ENCODE measurements at regions not wholly inside any gene's neighbourhood (a gene's known extent, or its start where the extent isn't known, plus 50 kb on each side); places are given as distances from the start of the nearest gene placed in this dataset.

DNA sequence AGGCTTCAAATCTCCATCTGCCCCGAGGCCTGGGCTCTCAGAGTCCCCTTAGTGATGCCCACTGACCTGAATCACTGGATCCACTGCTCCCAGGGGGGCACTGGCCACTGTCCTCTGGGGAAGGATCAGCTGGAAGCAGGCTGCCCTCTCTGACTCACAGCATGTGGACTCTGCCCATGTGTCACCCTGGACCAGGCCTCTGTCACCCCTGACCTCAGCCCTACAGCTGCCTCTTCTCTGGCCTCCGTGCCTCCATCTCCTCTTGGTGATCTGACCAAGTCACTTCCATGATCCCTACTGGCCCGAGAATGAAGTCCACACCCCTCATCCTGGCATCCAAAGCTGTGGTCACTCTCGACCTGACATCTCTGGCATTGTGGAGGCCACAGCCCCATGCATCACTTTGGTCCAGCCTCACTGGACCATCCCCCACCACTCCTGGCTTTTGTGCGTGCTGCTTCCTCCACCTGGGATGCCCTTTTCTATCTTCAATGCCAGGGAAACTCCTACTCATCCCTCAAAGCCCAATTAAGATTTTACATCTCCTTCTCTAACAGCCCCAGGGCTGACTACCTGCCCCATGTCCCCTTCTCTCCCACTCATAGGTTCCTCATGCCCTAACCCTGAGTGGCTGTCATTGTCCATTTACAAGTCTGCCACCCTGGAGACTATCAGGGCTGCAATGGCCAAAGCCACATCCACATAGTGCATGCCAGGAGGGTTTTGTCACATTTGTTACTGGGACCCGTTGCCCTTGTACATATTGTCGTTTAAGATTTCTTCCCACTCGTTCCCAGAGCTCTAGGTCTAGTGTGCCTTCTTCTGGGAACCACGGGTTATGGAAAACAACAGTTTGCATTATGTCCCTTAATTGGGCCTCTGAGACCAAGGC is 685.0 kb downstream of the MATN1 start:
- H3K36me3 ChIP-seq (ENCODE audit: control insufficient read depth, low read depth, low read length): no peaks in the 10 kb centered on the region
- H3K27ac ChIP-seq (ENCODE audit: low read length): no peak overlapping the region
- H3K4me1 ChIP-seq (ENCODE audit: control insufficient read depth, low read depth, low read length): no peaks in the 10 kb centered on the region
- no peaks in the 10 kb centered on the region for H3K27me3 ChIP-seq (ENCODE audit: control insufficient read depth, insufficient read depth, low read length)
- H3K9me3 ChIP-seq (ENCODE audit: control insufficient read depth, low read depth, low read length): no peaks in the 10 kb centered on the region
- no peak overlapping the region for H3K4me3 ChIP-seq (ENCODE audit: low read length)
- H3K9ac ChIP-seq (ENCODE audit: low read length): no peak overlapping the region

- no peak overlapping the region for H3K27ac ChIP-seq (ENCODE audit: low read length)
- H3K9me3 ChIP-seq (ENCODE audit: control insufficient read depth, low read depth, low read length): no peaks in the 10 kb centered on the region
- H3K4me1 ChIP-seq (ENCODE audit: control insufficient read depth, low read depth, low read length): no peaks in the 10 kb centered on the region
- H3K9ac ChIP-seq (ENCODE audit: low read length): no peak overlapping the region
- H3K36me3 ChIP-seq (ENCODE audit: control insufficient read depth, low read depth, low read length): no peaks in the 10 kb centered on the region
- no peaks in the 10 kb centered on the region for H3K27me3 ChIP-seq (ENCODE audit: control insufficient read depth, insufficient read depth, low read length)
- H3K4me3 ChIP-seq (ENCODE audit: low read length): no peak overlapping the region
Measured at GRCh38 chr1:30037251-30038118, 685.9 kb downstream of the MATN1 start.

- Histone ChIP-seq H3K9ac (ENCODE audit: low read length) (no peak overlapping the region), H3K27me3 (ENCODE audit: control insufficient read depth, insufficient read depth, low read length) (no peaks in the 10 kb centered on the region), H3K9me3 (ENCODE audit: control insufficient read depth, low read depth, low read length) (peaks cover 6% of the 10 kb centered on the region), H3K4me3 (ENCODE audit: low read length) (no peak overlapping the region), H3K27ac (ENCODE audit: low read length) (no peak overlapping the region), H3K4me1 (ENCODE audit: control insufficient read depth, low read depth, low read length) (no peaks in the 10 kb centered on the region), H3K36me3 (ENCODE audit: control insufficient read depth, low read depth, low read length) (no peaks in the 10 kb centered on the region)
Measured at GRCh38 chr1:30036666-30037065, 686.7 kb downstream of the MATN1 start.

GRCh38 chr1:30036229-30036547 is 687.2 kb downstream of the MATN1 start:
- Histone ChIP-seq H3K4me1 (ENCODE audit: control insufficient read depth, low read depth, low read length) (no peaks in the 10 kb centered on the region), H3K9me3 (ENCODE audit: control insufficient read depth, low read depth, low read length) (peaks cover 6% of the 10 kb centered on the region), H3K27ac (ENCODE audit: low read length) (no peak overlapping the region), H3K27me3 (ENCODE audit: control insufficient read depth, insufficient read depth, low read length) (no peaks in the 10 kb centered on the region), H3K4me3 (ENCODE audit: low read length) (no peak overlapping the region), H3K9ac (ENCODE audit: low read length) (no peak overlapping the region), H3K36me3 (ENCODE audit: control insufficient read depth, low read depth, low read length) (no peaks in the 10 kb centered on the region)

GRCh38 chr1:30035522-30036228 is 687.7 kb downstream of the MATN1 start:
- Histone ChIP-seq H3K9me3 (ENCODE audit: control insufficient read depth, low read depth, low read length) (peaks cover 6% of the 10 kb centered on the region), H3K36me3 (ENCODE audit: control insufficient read depth, low read depth, low read length) (no peaks in the 10 kb centered on the region), H3K4me3 (ENCODE audit: low read length) (no peak overlapping the region), H3K4me1 (ENCODE audit: control insufficient read depth, low read depth, low read length) (no peaks in the 10 kb centered on the region), H3K27me3 (ENCODE audit: control insufficient read depth, insufficient read depth, low read length) (no peaks in the 10 kb centered on the region), H3K27ac (ENCODE audit: low read length) (no peak overlapping the region), H3K9ac (ENCODE audit: low read length) (no peak overlapping the region)

GRCh38 chr1:30034627-30035521 is 688.5 kb downstream of the MATN1 start:
- H3K4me1 ChIP-seq (ENCODE audit: control insufficient read depth, low read depth, low read length): no peaks in the 10 kb centered on the region
- H3K27ac ChIP-seq (ENCODE audit: low read length): no peak overlapping the region
- no peak overlapping the region for H3K9ac ChIP-seq (ENCODE audit: low read length)
- no peaks in the 10 kb centered on the region for H3K27me3 ChIP-seq (ENCODE audit: control insufficient read depth, insufficient read depth, low read length)
- H3K4me3 ChIP-seq (ENCODE audit: low read length): no peak overlapping the region
- no peaks in the 10 kb centered on the region for H3K36me3 ChIP-seq (ENCODE audit: control insufficient read depth, low read depth, low read length)
- H3K9me3 ChIP-seq (ENCODE audit: control insufficient read depth, low read depth, low read length): peaks cover 6% of the 10 kb centered on the region

DNA sequence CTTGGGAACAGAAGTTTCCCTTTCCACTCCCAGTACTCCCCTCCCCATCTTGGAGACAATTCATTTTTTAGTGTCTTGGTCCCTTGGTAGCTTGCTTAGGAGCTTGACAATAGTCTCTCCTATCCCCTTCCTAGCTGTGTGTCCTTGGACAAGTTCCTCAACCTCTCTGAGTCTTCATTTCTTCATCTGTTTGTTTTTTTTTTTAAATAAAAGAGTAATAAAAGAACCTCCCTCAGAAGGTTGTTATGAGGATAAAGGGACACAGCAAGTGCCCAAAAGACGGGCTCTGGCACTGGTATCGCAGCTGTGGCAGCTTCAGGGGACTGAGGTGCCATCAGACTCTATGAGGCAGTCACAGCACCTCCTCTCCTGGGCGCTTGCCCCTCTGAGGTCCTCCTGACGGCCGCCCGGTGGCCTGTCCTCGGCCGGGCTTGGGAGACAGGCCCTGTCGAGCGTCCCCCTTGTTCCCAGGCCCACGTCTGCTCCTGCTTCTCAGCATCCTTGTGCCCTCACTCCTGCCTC is 689.2 kb downstream of the MATN1 start:
- H3K27me3 ChIP-seq (ENCODE audit: control insufficient read depth, insufficient read depth, low read length): no peaks in the 10 kb centered on the region
- no peak overlapping the region for H3K27ac ChIP-seq (ENCODE audit: low read length)
- H3K36me3 ChIP-seq (ENCODE audit: control insufficient read depth, low read depth, low read length): no peaks in the 10 kb centered on the region
- no peaks in the 10 kb centered on the region for H3K4me1 ChIP-seq (ENCODE audit: control insufficient read depth, low read depth, low read length)
- H3K9ac ChIP-seq (ENCODE audit: low read length): no peak overlapping the region
- peaks cover 6% of the 10 kb centered on the region for H3K9me3 ChIP-seq (ENCODE audit: control insufficient read depth, low read depth, low read length)
- no peak overlapping the region for H3K4me3 ChIP-seq (ENCODE audit: low read length)

DNA sequence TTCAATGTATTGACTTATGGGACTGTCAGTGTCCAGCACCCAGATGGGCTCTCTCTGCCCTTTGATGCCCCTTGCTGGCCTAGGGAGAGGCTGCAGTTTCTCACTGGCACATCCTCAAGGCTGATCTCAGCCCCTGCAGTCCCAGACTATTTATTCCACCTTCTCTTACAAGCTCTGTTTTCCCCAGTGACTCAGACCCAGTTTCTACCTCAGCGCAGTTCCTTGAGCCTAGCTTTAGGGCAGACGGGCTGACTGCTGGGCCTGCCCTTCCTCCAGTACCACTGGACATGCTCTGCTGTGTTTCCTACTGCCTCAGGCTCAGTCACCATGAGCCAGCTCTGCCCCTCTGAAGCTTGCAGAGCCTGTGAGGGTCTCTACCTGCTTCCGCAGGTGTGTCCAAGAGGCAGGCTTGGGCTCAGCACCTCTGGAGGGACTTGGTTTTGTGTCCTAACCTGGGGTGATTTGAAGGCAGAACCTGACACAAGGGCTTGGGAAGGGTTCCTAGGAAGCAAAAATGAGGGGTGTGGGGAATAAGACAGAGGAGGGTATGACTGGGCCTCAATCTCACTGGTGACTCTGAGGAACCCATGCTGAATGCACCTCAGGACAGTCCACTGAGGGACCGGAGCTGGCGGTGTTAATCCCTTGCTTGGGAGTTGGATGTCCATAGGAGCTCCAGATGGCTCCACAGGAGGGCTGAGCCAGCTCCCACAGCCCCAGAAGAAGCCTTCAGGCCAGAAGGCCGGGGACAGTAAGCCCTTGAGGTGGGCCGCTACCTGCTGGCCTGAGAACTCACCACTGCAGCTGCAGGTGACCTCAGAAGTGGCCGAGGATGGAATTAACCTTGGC is 689.9 kb downstream of the MATN1 start:
- Histone ChIP-seq H3K4me3 (ENCODE audit: low read length) (no peak overlapping the region), H3K9me3 (ENCODE audit: control insufficient read depth, low read depth, low read length) (peaks cover 6% of the 10 kb centered on the region), H3K27me3 (ENCODE audit: control insufficient read depth, insufficient read depth, low read length) (no peaks in the 10 kb centered on the region), H3K4me1 (ENCODE audit: control insufficient read depth, low read depth, low read length) (no peaks in the 10 kb centered on the region), H3K27ac (ENCODE audit: low read length) (no peak overlapping the region), H3K36me3 (ENCODE audit: control insufficient read depth, low read depth, low read length) (no peaks in the 10 kb centered on the region), H3K9ac (ENCODE audit: low read length) (no peak overlapping the region)

DNA sequence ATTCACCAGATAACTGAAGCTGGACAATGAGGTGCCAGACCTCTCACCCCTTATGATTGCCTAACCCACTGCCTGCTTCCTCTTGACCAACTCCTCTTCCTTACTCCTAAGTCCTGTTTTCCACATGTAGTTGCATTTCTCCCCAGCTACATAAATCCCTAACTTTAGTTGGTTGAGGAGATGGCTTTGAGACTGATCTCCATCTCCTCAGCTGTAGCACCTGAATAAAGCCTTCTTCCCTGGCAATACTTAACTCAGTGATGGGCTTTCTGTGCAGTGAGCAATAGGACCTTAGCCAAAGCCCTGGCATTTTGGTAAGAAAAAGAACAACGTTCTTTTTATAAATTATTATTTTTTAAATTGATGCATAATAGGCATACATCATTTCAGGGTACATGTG is 691.1 kb downstream of the MATN1 start:
- Histone ChIP-seq H3K4me3 (ENCODE audit: low read length) (no peak overlapping the region), H3K27me3 (ENCODE audit: control insufficient read depth, insufficient read depth, low read length) (no peaks in the 10 kb centered on the region), H3K9me3 (ENCODE audit: control insufficient read depth, low read depth, low read length) (peaks cover 6% of the 10 kb centered on the region), H3K4me1 (ENCODE audit: control insufficient read depth, low read depth, low read length) (no peaks in the 10 kb centered on the region), H3K9ac (ENCODE audit: low read length) (no peak overlapping the region), H3K27ac (ENCODE audit: low read length) (no peak overlapping the region), H3K36me3 (ENCODE audit: control insufficient read depth, low read depth, low read length) (no peaks in the 10 kb centered on the region)

DNA sequence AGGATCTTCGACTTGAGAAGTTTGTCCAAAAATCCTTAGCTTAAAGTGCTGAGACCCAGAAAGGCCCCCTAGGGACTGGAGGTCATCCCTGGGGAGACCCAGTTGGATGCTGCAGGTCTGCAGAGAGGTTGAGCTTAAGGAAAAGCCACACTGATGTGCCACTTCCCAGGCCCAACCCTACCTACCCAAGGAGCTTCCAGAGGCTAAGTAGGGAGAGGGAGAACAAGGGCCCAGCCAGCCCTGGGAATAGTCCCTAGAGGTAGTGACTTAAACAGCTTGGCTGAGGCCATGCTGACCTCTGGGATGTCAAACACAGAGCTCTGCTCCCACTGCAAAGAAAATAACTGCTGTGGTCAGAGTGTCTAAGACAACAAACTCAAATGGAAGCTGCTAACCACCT is 693.7 kb downstream of the MATN1 start:
- no peak overlapping the region for H3K9ac ChIP-seq (ENCODE audit: low read length)
- no peak overlapping the region for H3K4me3 ChIP-seq (ENCODE audit: low read length)
- no peak overlapping the region for H3K27ac ChIP-seq (ENCODE audit: low read length)
- H3K9me3 ChIP-seq (ENCODE audit: control insufficient read depth, low read depth, low read length): peaks cover 6% of the 10 kb centered on the region
- H3K36me3 ChIP-seq (ENCODE audit: control insufficient read depth, low read depth, low read length): no peaks in the 10 kb centered on the region
- H3K27me3 ChIP-seq (ENCODE audit: control insufficient read depth, insufficient read depth, low read length): no peaks in the 10 kb centered on the region
- H3K4me1 ChIP-seq (ENCODE audit: control insufficient read depth, low read depth, low read length): no peaks in the 10 kb centered on the region

All from iPS-18a (cell line).